Vagina (tissue), 2 donors: ENCODE measurements at regions not wholly inside any gene's neighbourhood (a gene's known extent, or its start where the extent isn't known, plus 50 kb on each side); places are given as distances from the start of the nearest gene placed in this dataset.

ENCODE experiments used
- CTCF ChIP-seq, 3 experiments: fragments of 450-650 bp in 2 of 3; fragments of 200-600 bp in 1 of 3; sonication (generic) in 1 of 3; IDR thresholded peaks; one replicate each; pipeline ENCODE4 v1.5.1; 2017 to 2019; ENCODE audit warnings: antibody characterized with exemption in 3 of 3, mild to moderate bottlenecking in 2 of 3, moderate library complexity in 2 of 3
- POLR2A ChIP-seq, 2 donors: fragments of 450-650 bp; IDR thresholded peaks; one replicate each; pipeline ENCODE4 v1.6.1; 2017; ENCODE audit warnings: antibody characterized with exemption in 2 of 2, mild to moderate bottlenecking in 2 of 2, moderate library complexity in 2 of 2
- POLR2AphosphoS5 ChIP-seq, 2 donors: sonication (generic); formaldehyde crosslinking; IDR thresholded peaks; one replicate each; pipeline ENCODE4 v1.9.0; 2017; ENCODE audit warnings: antibody characterized with exemption in 2 of 2, mild to moderate bottlenecking in 2 of 2, low read depth in 1 of 2; ENCODE audit not compliant: insufficient read depth in 1 of 2

- no peak for TF ChIP-seq CTCF (IDR thresholded peaks at IDR 0.05)
- TF ChIP-seq POLR2A (IDR thresholded peaks at IDR 0.05), result no peak
- TF ChIP-seq POLR2AphosphoS5 (IDR thresholded peaks at IDR 0.05; ENCODE audit: insufficient read depth in 1 of 2, low read depth in 1 of 2), result no peak
Measured at GRCh38 chr10:78550090-78550489, 516.4 kb downstream of the RPS24 start.
